HEK293T (cell line): ENCODE measurements at regions not wholly inside any gene's neighbourhood (a gene's known extent, or its start where the extent isn't known, plus 50 kb on each side); places are given as distances from the start of the nearest gene placed in this dataset.

Experiments
- BHLHE40 ChIP-seq: fragments of 450-650 bp; IDR thresholded peaks from 2 replicates; pipeline ENCODE4 v1.6.1; 2016; ENCODE audit warnings: mild to moderate bottlenecking, moderate library complexity, borderline replicate concordance
- FOXA1 ChIP-seq: fragments of 450-650 bp; IDR thresholded peaks from 2 replicates; pipeline ENCODE4 v1.6.1; 2016; ENCODE audit warnings: mild to moderate bottlenecking
- FOXK2 ChIP-seq: fragments of 450-650 bp; IDR thresholded peaks from 2 replicates; pipeline ENCODE4 v1.6.1; 2016; ENCODE audit warnings: mild to moderate bottlenecking
- FOXM1 ChIP-seq: fragments of 450-650 bp; IDR thresholded peaks from 2 replicates; pipeline ENCODE4 v1.6.1; 2017; ENCODE audit warnings: mild to moderate bottlenecking, borderline replicate concordance
- PKNOX1 ChIP-seq: fragments of 450-650 bp; IDR thresholded peaks from 2 replicates; pipeline ENCODE4 v1.6.1; 2016
- SP1 ChIP-seq: fragments of 450-650 bp; IDR thresholded peaks from 2 replicates; pipeline ENCODE4 v1.6.1; 2017
- SUZ12 ChIP-seq: fragments of 450-650 bp; IDR thresholded peaks from 2 replicates; pipeline ENCODE4 v1.6.1; 2016; ENCODE audit warnings: mild to moderate bottlenecking

GRCh38 chr5:111931655-111932054 lies 174.7 kb upstream of the NREP start:
- TF ChIP-seq FOXM1 (no peak), BHLHE40 (no peak), PKNOX1 (no peak), SP1 (no peak), FOXA1 (no peak), SUZ12 (no peak), FOXK2 (no peak)
